ENCODE measurements at regions not wholly inside any gene's neighbourhood (a gene's known extent, or its start where the extent isn't known, plus 50 kb on each side); places are given as distances from the start of the nearest gene placed in this dataset.
"Not testable (repeated sequence)": the region's sequence is repeated elsewhere in the genome, so short reads cannot be mapped to it uniquely, and the experiment has no call there.

GRCh38 chr20:39745380-39745779 is 783.2 kb downstream of the DHX35 start:
- no peak overlapping the region for H3K27ac ChIP-seq
- H3K4me3 ChIP-seq (ENCODE audit: low read depth in 1 of 2, low read length in 1 of 2), result no peak overlapping the region
- no peaks in the 10 kb centered on the region for H3K27me3 ChIP-seq
- no peaks in the 10 kb centered on the region for H3K36me3 ChIP-seq
- H3K4me1 ChIP-seq (ENCODE audit: control insufficient read depth in 1 of 2, insufficient read depth in 1 of 2, low read depth in 1 of 2, low read length in 1 of 2), result no peaks in the 10 kb centered on the region
- no peaks in the 10 kb centered on the region for H3K9me3 ChIP-seq
- TF ChIP-seq CTCF (IDR thresholded peaks at IDR 0.05), result no peak

- no peaks in the 10 kb centered on the region for H3K27me3 ChIP-seq
Observed at GRCh38 chr20:39738651-39739050, 776.5 kb downstream of the DHX35 start.

GRCh38 chr20:39736434-39737327 is 774.5 kb downstream of the DHX35 start:
- H3K4me1 ChIP-seq (ENCODE audit: control insufficient read depth in 1 of 2, insufficient read depth in 1 of 2, low read depth in 1 of 2, low read length in 1 of 2), result no peaks in the 10 kb centered on the region
- no peaks in the 10 kb centered on the region for H3K27me3 ChIP-seq
- H3K4me3 ChIP-seq (ENCODE audit: low read depth in 1 of 2, low read length in 1 of 2), result no peak overlapping the region
- no peaks in the 10 kb centered on the region for H3K36me3 ChIP-seq
- H3K27ac ChIP-seq, result no peak overlapping the region
- TF ChIP-seq CTCF (IDR thresholded peaks at IDR 0.05), result no peak
- H3K9me3 ChIP-seq, result no peaks in the 10 kb centered on the region

More at GRCh38 chr20:39738651-39739050, 776.5 kb downstream of the DHX35 start:
- Histone ChIP-seq H3K27ac (no peak overlapping the region), H3K4me1 (ENCODE audit: control insufficient read depth in 1 of 2, insufficient read depth in 1 of 2, low read depth in 1 of 2, low read length in 1 of 2) (no peaks in the 10 kb centered on the region), H3K36me3 (no peaks in the 10 kb centered on the region), H3K4me3 (ENCODE audit: low read depth in 1 of 2, low read length in 1 of 2) (no peak overlapping the region), H3K9me3 (no peaks in the 10 kb centered on the region)
- no peak for TF ChIP-seq CTCF (IDR thresholded peaks at IDR 0.05)

- not testable (repeated sequence) for H3K36me3 ChIP-seq; H3K4me1 ChIP-seq (ENCODE audit: control insufficient read depth in 1 of 2, insufficient read depth in 1 of 2, low read depth in 1 of 2, low read length in 1 of 2); H3K27me3 ChIP-seq; H3K9me3 ChIP-seq; H3K4me3 ChIP-seq (ENCODE audit: low read depth in 1 of 2, low read length in 1 of 2); H3K27ac ChIP-seq
Observed at GRCh38 chr20:39725513-39725912, 763.4 kb downstream of the DHX35 start.

- H3K4me1 ChIP-seq (ENCODE audit: control insufficient read depth in 1 of 2, insufficient read depth in 1 of 2, low read depth in 1 of 2, low read length in 1 of 2), result no peaks in the 10 kb centered on the region
- H3K27me3 ChIP-seq, result no peaks in the 10 kb centered on the region
- no peak overlapping the region for H3K4me3 ChIP-seq (ENCODE audit: low read depth in 1 of 2, low read length in 1 of 2)
- TF ChIP-seq CTCF (IDR thresholded peaks at IDR 0.05), result no peak
- H3K36me3 ChIP-seq, result no peaks in the 10 kb centered on the region
- H3K27ac ChIP-seq, result no peak overlapping the region
- H3K9me3 ChIP-seq, result no peaks in the 10 kb centered on the region
Observed at GRCh38 chr20:39719293-39719692, 757.1 kb downstream of the DHX35 start.

- Histone ChIP-seq H3K27ac (no peak overlapping the region), H3K36me3 (no peaks in the 10 kb centered on the region), H3K4me3 (ENCODE audit: low read depth in 1 of 2, low read length in 1 of 2) (no peak overlapping the region), H3K9me3 (no peaks in the 10 kb centered on the region), H3K27me3 (no peaks in the 10 kb centered on the region), H3K4me1 (ENCODE audit: control insufficient read depth in 1 of 2, insufficient read depth in 1 of 2, low read depth in 1 of 2, low read length in 1 of 2) (no peaks in the 10 kb centered on the region)
- no peak for TF ChIP-seq CTCF (IDR thresholded peaks at IDR 0.05)
Observed at GRCh38 chr20:39717936-39718335, 755.8 kb downstream of the DHX35 start.

All from neutrophil (primary cell).